ENCODE measurements at regions not wholly inside any gene's neighbourhood (a gene's known extent, or its start where the extent isn't known, plus 50 kb on each side); places are given as distances from the start of the nearest gene placed in this dataset.

DNA sequence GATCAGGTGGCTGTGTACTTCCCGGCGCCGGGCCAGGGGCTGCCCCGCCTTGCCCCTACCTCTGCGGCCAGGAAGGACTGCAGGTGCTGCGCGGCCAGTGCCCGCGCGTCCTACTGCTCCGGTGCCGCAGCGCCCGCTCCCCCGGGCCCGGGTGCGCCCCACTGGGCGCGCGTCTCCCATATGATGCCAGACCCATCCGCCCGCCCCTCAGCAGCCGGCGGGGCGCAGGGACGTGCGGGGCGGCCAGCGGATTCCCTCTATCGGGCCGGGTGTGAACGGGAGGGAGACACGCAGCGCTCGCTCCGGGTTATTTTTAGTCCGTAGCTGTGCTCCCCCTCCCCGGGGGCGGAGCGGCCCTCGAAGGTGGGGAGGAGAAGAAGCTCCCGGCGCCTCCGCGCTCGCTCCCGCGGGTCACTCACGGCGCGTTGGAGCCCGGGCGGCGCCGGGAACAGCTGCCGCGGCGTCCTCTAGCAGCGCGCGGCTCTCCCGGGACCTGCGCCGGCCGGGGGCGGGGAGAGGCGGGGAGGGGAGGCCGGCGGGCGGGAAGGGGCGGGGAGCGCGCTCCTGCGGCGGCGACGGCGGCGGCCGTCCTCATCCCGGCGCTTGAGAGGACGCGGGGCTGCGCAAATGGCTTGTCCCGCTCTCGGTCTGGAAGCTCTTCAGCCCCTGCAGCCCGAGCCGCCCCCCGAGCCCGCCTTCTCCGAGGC is 103.6 kb downstream of the UCHL1 start:
- DNase-seq, result peak; percentile 39 to 61

DNA sequence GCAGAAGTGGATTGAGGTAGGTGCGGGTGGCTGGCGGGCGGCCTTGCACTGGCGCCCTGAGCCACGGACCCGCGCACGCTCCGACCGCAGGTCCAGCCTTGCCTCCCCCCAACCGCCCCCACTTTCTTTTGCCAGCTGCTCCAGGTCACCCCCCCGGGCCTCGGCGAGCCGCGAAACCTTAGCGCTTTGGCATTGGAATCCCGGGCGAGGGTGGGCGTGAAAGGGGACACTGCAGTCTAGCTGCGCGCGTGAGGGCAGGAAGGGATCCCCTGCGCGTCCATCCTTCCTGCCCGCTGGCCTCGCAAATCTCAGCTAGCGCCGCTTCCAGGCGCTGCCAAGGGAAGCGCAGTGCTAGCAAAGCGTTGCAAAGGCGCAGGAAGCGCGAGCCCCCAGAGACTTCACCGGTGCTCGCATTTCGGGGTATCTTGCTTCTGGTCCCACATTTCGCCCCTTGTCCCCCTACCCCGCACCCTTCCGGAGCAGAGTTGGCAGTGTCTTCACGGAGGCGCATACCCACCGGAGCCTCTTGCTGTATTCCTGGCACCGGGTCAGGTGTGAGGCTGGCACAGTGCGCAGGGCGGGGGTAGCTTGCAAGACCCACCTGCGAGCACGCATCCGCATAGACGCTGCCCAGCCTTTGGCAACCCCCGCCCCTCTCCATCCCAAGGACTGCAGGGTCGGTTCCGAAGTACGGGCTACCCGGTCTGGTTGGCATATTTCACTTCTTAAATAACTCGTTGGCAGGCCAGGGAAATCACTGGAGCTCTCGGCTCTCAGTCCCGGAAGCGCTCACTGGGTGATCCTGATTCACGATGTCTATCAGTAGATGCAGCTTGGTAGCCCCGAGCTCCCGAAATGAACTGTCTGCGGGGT is 104.4 kb downstream of the UCHL1 start:
- peak in 1 of 2 experiments; percentile 28 for DNase-seq

DNA sequence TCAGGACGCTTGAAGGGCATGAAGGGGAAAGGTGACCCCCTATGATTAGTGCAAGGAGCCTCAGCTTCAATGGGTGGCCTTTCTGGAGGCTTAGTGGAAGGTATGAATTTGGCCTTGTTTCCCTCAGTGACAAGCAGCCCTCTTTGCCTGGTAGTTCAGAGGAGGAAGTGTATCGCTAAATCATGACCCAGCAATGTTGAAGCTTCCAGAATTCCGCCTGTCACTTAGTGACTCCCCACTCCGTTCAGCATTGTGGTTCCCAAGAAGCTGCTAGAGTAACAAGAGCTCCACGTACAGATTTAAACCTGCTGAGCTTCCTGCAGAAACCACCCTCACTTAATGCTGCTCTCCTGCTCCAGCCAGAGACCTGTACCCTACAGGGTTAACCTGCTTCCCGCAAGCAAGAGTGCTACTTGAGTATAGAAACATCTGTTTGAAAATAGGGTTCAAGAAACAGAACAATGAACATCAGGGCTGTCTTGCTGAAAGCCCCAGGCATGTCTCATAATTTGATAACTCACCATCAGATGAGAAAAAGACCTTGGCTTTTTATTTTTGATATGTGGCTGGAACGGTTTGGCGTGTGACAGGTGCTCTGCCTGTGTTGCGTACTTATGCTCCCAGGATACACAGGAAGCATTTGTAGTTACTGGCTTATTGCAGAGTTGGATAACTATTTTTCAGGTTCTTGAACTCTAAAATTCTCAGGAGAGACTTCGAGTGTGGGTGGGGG is 105.2 kb downstream of the UCHL1 start:
- no peak for DNase-seq

DNA sequence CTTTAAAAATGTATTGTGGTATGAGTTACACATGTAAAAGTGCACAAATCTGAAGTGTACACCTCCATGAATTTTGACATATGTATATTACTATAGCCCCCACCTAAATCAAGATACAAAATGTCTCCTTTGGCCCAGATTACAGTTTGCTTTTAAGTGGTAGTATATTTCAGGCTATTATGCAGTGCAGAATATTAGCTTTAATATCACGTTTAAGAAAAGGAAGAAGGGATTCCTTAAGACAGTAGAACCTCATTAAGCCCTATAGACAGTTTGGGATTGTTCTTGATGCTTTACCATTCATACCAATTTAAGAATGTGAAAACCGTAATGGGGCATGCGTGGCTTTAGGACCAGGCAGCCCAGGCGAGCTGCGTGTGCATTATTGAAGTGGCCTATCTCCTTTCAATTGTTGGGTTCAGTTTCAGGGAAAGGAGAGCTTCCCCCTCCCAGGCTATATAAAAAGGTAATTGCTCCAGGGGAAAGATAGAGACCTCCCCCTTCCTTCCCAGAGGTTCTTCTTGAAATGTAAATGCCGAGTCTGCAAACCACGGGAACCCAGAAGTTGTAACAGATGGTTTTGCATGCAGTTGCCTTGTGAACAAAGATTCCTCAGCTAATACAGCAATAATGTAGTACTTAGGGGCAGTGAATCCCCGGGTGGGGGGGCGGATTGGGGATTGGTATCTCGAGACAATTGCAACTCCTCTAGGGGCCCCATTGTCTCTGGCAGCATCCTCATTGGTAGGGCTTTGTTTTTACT is 106.1 kb downstream of the UCHL1 start:
- no peak for DNase-seq

DNA sequence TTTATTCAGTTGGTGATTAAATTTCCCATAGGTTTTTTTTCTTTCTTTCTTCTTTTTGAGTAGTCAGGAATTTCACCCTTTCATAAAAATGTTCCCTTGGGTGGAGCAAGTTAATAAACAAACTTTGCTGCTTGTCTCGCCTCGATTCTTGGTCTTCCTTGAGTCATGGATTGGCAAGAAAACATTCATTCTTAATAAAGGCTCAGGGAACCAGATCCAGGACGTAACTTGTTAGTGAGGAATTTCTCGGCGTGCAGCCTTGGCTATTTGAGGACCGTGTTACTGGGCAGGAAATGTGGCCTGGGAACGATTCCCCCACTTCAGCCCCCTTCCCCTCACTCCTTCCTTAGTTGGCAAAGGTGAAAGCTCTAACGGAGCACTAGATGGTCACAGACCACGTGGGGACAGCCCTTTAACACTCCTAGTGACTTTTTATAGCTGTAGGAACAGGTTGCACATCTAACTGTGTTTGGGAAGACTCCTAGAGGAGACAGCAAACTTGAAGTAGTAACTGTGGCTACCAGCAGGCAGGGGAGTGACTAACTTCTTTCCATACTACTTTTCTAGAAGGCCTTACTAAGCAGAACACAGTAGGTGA is 106.8 kb downstream of the UCHL1 start:
- DNase-seq, result no peak

DNA sequence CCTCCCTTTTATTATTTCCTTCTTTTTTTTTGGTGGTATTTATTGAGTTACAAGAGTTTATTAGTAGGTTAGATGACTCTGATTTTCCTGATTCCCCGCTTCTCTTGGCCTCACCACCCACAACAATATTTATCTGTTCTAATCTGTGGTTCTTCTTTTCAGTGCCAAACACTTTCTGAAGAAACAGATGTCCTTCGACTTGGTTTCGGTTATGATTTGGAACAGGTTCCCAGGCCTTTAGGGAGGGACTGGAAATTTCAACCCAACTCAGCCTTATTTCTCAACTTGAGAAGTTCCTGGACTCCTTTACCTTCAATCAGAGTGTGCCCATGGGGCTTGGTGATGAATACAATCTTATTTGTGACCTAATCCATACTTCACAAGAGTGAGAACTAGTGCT is 108.1 kb downstream of the UCHL1 start:
- DNase-seq, result no peak

DNA sequence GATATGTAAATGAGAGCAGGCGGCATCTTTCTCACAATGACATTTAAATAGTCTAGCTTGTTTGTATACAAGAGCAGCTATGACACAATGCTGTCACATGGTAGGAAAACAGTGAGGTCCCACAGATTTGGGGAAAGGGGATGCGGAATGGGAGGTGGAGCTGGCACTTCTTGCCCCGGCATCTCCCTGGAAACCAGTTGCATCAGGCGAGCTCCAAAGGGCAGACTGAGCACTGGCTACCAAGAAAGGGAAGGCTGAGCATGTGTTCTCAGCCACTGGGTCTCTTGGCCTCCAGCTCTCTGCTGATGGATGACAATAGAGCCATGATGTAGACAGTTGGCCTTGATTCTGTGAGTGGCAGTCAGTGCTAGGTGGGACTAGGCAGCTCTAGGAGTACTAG is 109.0 kb downstream of the UCHL1 start:
- DNase-seq, result no peak

DNA sequence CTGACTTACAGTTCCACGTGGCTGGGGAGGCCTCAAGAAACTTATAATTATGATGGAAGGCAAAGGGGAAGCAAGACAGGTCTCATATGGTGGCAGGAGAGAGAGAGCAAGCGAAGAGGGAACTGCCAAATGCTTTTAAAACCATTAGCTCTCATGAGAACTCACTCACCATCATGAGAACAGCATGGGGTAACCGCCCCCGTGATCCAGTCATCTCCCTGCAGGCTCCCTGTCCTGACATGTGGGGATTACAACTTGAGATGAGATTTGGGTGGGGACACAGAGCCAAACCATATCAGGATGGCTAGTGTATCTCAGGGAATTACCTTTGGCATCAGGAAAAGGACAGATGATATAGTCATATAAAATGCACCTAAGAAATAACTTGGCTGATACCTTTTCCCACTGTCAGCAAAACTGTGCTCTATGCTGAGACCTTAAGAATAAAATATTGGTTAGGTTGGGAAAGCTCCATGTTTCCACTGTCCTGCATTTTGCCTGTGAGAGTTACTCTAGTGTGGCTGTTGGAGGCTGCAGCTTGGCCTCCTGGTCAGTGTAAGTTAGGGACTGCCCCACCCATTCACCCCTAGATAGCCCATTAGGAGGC is 110.3 kb downstream of the UCHL1 start:
- DNase-seq, result no peak

DNA sequence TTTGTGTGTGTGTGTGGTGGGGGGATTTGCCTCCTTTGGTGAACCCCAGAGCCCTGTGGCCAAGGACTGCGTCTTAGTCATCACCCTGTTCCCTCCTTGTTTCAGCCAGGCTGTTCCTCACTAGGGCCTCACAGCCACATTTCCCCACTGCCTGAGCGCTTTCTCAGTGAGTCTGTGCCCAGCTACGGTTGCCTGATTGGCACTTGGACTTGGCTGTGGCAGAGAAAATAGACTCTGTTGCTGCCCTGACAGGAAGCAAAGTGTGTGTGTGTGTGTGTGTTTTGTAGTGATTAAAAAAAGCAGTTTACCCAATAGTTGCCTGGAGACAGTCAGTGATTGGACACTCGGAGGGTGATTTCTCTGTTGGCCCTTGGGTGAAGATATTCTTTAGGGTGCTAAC is 113.0 kb downstream of the UCHL1 start:
- no peak for DNase-seq

DNA sequence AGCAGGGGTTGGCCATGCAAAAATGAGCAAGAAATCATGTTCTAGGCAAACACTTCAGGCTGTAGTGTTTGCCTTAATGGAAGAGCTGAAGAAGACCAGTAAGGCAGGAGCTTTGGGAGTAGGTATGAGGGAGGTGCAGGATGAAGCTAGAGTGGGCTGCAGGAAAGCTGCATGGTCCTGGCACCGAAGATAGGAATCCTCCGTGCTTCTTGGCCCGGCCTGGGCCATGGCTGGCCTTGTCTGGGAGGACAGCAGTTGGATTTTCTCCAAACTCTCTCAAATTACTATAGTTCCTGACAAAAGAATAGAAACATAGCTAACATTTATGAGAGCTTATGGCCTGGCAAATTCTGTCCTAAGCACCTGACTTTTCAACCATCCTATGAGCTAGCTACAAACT is 116.5 kb downstream of the UCHL1 start:
- DNase-seq, result no peak

DNA sequence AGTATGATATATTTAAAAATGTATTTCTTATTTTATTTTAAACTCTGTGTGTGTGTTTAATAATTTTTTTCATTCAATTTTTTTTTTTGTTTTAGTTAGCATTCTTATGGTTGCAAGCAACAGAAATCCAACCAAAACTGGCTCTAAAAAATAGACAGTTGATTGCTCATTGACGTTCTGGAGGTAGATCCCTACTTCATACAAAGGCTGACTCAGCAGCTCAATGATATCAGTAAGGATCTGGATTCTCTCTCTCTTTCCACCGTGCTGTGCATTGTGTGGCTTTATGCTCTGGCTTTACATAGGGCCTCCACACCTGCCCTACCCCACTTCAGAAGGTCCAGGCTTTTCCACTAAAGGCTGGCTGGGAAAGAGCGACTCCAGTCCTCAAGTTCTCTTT is 117.8 kb downstream of the UCHL1 start:
- DNase-seq, result no peak

DNA sequence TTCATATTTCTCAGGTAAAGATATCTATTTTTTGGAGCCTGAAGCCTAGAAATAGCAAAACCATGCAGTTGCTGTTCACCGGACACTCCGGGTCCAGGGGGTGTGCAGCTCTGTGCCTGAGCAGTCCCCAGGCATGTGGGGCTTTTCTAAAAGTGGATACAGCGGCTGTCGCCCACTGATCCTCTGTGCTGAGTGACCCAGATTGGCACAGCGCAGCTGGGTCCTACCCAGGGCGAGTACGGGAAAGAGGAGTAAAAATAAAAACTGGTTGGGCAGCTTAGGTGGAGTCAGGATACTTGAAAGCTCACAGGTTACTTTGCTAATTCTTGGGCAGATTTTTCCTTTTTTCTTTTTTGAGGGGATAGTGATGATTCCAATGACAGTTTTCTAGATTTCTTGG is 118.8 kb downstream of the UCHL1 start:
- DNase-seq, result no peak

DNA sequence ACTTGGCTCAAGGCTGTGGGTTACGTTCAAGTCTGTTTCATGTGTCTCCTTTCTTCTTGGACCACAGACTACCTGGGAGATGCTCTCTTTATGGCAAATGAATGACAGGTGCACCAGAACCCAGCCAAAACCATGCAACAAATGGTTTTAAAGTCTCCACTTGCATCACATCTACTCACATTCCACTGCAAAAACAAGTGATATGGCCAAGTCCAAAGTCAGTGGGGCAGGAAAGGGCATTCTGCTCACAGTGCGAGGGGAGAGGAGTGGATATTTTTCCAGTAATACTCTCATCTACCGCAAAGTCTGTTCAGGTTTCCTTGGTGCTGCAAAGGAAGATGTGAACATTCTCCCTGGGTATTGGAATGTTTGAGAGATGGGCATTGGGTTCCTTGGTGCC is 120.5 kb downstream of the UCHL1 start:
- no peak for DNase-seq

DNA sequence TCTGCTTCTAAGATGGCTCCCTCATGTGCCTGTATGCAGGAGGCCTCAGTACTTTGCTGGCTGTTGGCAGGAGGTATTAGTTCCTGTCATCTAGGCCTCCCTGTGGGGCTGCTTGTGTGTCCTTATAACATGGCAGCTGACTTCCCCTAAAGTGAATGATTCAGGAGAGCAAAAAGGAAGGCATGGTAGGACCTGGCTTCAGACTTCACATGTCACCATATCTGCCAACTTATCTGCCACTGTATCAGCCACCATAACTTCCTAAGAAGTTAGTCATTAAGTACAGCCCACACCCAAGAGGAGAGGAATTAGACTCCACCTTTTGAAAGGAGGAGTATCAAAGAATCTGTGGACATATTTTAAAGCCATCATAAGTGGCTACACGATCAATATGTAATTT is 122.5 kb downstream of the UCHL1 start:
- DNase-seq, result no peak

DNA sequence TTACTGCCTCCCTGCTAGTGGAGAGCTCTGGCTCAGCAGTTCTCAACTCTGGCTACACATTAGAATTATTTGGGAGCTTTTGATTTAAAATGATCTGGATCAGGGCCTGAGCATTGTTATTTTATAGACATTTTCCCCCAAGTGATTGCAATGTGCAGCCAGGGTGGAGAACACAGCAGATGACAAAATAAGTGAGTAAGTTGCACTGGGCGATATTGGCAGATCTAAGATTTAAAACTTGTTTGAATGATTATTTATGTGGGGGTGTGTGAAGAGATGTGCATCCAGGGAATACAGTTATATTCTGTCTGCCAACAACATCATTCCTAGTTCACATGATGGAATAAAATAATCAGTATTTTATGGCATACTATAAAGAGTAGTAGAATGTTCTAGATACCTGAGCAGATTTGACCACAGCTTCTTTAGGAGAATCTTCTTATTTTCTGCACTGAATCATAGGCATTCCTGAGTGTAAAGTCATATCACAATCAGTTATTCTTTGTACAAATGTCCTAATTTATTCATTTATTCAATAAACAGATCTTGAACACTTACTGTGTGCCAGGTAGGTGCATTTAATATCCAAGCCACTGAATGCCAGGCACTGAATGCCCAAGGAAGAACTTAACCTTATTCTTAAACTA is 123.9 kb downstream of the UCHL1 start:
- DNase-seq, result no peak

DNA sequence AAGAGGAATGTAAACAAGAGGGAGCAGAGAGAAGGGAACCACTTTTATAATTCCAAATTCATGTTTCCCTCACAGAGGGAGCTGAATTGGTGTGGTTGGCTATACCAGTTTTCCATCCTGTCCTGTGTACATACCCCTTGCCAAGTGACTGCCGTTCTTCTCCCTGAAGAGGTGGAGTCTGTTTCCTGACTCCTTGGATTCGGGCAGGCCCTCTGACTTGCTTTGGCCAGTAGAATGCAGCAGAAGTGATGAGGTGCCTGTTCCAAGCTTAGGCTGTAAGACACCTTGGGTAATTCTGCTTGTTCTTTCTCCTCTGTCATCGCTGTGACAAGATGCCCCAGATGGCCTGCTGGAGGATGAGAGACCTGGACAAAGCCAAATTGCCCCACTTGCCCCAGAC is 124.7 kb downstream of the UCHL1 start:
- DNase-seq, result no peak

DNA sequence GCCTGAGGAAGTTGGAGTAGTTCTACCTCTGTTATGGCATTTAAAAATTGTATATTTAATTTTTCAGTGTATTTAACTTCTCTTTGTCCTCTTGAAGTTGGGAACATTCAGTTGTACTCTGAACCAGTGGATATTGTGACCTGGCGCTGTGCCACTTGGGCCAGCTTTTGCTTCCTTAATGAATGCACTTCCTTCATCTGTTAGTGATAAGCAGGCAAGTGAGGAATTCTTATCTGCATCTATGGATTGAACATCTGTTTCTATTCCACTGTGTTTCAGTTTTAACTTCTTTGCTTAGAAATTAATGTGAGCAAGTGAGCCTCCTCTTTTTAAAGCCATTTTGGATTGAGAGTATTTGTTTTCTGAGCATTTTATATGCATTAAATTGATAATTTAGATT is 128.3 kb downstream of the UCHL1 start:
- DNase-seq, result no peak

DNA sequence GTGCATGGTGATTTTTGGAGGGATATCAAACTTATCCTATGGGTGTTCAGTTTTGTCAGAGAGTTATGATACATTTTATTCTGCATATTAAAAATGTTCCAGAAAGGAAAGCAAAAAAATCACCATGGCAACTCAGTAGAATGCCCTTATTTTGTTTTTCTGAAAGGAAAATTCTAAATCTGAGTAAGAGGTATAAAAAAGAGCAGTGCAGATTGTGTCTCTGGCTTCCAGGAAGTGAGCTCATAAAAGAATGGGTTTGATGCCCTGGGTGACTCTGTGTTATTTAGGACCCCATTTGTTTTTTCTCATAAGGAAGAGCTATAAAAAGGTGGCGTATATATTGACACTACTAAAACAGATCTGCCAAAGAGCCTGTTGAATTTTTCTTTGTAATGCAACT is 128.8 kb downstream of the UCHL1 start:
- no peak for DNase-seq

DNA sequence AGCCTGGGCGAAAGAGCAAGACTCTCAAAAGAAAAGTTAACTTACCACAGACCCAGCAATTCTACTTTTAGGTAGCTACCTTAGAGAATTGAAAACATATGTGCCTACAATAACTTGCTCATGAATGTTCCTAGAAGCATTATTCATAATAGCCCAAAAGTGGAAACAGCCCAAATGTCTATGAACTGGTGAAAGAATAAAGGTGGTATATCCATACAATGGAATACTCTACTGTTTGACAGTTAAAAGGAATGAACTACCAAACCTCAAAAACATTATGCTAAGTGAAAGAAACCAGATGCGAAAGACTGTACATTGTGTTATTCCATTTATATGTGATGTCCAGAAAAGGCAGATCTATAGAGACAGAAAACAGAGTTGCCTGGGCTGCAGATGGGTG is 131.4 kb downstream of the UCHL1 start:
- DNase-seq, result no peak

DNA sequence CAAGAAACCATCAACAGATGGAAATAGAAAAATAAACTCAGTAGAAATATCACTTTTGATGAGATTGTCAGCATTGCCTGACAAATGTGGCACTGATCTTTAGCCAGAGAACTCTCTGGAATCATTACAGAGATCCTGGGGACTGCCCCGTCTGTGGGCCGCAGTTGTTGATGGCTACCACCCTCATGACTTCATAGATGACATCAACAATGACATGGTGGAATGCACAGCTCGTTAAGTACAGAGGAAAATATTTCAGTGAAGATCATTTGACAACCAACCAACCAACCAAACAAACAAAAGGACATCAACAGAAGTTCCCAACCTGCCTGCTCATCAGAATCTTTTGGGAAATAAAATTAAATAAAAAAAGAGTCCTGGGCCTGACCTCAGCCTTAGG is 132.6 kb downstream of the UCHL1 start:
- DNase-seq, result no peak

DNA sequence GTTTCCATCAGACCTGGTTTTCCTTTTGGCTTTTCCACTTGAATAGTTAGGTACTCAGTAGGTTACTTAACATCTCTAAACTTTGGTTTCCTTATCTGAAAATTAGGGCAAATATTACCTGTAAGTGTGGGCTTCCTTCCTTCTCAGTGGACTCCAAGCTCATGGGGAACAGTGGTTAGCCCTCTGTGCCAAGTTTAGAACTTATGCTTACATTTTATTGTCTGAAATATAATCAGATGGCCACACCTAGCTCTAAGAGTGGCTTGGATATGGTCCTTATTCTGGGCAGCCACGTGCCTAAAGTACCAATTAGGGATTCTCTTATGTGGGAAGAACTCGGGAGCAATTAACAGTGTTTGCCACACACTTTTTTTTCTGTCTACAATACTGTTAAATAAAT is 133.9 kb downstream of the UCHL1 start:
- DNase-seq, result no peak

DNA sequence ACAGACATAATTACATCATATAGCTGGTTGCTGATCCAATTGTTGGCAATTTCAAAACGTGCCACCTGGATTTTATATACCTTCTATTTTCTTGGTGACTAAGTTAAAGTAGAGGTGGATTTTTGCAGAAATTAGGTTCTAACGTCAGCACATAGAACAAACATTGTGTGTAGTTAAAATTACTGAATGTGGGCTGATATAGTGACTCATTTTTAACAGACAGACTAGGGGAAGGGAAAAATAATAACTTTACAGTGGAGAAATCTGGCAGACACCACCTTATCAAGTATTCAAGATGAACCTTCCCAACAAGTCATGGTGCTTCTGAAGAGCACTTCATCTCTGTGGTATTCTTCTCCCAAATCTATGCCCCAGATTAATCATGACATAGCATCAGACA is 134.5 kb downstream of the UCHL1 start:
- no peak for DNase-seq
